AML-193 (cell line): ENCODE measurements at regions not wholly inside any gene's neighbourhood (a gene's known extent, or its start where the extent isn't known, plus 50 kb on each side); places are given as distances from the start of the nearest gene placed in this dataset.

Experiments
- DNase-seq, 2 experiments: peaks; one replicate each; lab custom pipeline; 2025; lab: John Stamatoyannopoulos, UW

DNA sequence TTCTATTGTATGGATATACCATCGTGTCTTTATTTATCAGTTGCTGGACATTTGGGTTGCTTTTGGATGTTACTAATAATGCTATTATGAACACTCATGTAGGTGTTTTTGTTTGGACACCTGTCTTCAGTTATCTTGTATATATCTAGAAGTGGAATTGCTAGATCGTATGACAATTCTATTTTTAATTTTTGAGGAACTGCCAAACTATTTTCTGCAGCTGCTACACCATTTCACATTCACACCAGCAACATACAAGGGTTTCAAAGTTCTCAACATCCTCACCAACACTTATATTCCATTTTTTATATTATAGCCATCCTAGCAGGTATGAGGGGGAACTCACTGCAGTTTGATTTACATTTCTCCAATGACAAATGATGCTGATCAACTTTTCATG is 324.6 kb downstream of the CAAP1 start:
- DNase-seq, result no peak

DNA sequence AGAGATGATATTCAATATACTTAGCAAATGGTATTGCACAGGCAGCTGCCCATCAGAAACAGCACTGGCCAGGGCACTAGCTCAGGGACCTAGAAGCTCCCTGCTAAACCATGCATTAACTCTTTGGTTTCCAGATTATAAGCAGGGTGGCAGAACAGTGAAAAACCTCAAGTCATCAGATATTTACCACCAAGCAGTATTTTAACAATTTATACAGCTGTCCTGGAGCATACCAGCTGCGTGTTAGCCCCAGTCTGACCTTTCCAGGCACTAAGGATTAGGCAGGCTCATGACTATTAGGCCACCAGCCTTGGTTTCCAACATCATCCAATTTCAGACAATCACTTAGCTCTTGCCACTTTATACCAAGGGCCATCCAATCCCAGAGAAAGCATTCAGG is 326.5 kb downstream of the CAAP1 start:
- DNase-seq, result no peak

DNA sequence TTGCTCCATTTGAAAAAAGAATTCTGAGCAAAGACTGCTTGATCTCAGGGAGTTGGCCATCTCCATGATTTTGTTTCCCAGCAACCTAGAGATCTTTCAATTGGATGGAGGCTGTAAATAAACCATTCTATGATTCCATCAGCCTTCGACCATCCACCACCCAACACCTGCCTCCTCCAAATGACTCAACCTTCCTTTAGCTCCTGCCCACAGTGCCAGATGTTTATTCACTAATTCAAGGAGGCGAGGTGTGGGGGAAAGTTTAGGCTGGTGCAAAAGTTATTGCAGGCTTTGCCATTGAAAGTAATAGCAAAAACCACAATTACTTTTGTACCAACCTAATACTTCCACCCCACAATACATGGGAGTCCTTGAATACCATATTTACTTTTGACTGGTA is 327.5 kb downstream of the CAAP1 start:
- no peak for DNase-seq

DNA sequence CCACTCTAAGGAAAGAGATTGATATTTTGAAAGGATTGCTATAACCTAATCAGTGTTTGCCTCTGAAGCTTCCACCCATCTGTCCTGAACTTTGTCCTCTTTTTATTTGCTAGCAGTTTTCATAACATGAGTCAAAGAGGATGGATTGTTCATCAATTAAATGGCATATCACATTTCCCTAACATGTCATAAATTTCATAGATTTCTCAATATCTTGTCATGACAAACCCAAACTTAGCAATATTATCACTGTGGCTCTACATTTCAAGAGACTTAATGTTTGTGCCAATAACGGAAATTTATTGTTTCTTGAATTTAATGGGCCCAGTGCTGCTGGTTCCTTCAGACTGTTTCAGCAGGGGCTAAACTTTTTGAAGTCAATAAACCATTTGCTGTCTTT is 330.3 kb downstream of the CAAP1 start:
- no peak for DNase-seq

DNA sequence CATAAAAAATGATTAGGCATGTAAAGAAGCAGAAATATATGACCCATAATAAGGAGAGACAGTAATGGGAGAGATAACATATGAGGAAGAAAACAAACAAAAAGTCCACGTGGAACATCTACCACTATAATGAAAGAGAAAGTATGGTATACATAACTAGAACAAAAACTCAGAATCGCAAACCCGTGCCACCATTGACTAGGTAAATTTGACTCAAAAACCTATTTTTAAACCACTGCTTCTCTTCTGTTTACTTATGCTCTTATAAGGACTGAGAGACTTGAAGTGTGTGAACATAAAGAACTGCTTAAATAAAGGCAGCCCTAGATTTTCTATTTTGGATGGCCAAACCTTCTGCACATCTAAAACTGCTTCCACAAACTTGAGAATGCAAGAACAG is 330.7 kb downstream of the CAAP1 start:
- DNase-seq, result no peak

DNA sequence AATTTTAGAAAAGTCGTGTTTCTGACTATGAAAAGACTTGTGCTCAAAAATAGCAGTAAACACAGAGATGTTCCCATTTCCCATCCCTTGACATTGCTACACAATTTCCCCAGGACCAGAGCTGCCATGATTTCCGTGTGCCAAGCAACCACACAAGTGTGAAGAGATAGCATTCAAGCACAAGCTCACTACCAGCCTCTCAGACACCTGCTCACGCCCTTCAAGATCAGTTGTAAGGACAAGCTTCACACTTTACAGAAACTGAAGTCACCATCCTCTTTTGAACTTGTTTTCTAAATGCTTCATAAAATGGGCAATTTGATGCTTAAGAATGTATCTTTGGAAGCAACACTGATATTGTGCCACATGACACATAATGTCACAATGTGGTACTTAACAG is 333.1 kb downstream of the CAAP1 start:
- no peak for DNase-seq

DNA sequence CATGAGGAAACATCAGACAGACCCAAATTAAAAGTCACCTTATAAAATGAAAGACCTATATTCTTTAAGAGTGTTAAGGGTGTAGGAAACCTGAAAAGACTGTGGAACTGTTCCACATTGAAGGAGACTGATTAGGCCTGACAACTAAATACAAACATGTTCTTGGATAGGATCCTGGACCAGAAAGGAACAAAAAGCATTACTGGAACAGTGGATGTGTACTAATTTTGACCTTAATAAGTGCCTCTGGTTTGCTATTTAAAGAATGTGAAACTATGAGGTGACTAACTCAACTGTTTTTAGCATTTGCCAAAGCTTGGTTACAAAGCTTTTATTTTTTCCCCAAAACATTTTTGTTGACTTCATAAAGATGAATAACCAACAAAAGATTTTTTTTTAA is 340.6 kb downstream of the CAAP1 start:
- no peak for DNase-seq

DNA sequence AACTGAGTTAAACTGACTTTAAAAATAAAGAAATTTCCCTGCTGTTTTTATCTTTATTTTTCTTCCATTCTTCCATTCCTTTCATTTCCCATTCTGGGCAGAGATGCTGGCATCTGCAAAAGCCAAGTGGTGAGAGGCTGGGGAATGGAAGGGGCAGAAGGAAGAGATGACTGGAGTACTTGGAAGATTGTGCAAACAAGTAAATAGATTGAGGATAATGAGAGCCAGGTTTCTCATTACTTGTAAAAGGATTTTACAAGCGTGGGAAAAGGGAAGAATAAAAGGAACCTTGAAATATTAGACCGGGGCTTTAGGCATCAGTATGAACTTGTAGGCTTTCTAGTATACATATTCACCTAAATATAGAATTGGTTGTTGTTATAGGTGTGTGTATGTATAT is 341.2 kb downstream of the CAAP1 start:
- no peak for DNase-seq

DNA sequence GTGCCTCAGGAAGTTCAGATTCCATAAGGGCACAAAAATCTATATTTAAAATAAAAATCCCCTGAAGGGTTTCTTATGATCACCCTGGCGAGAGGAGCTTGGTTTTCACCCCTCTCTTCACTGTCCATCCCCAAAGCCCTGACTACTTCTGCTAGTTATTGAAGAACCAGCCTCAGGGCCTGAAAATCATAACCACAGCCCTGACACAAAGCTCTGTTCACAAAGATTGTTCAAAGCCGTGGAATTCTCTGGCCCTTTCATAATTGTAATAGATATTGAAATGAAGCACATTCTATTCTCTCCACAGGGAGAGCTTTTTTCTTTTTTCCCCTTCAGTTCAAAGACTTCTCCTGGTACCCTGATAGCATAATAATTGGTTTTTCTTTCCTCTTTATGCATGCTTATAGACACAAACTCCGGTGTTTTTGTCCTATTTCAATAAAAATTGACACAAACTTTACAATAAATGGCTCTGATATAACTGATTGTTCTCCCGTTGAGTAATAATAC is 343.8 kb downstream of the CAAP1 start:
- no peak for DNase-seq

DNA sequence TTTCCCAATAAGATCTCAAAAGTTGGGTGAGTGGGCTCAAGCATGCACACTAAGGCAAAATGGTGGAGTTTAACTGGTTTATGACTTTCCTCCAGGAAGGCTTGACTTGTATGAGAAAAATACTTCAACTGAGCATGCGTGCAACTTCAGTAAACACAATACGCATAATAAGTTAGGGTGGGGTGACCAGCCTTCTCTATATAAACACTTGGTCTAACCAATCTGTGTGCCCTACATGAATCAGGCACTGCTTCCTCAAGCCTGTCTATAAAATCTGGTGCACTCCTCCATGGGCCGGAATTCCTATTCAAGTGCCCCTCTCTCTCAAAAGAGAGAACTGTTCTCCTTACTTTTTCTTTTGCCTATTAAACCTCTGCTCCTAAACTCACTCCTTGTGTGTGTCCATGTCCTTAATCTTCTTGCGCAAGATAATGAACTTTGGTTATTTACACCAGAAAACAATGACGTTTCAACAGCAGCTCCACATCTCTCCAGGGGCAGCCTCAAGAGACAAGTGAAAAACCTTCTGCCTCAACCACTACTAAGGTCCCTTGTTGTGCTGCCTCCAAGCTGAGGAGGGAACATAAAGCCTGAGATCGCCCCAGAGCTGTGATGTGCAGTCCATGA is 352.6 kb downstream of the CAAP1 start:
- DNase-seq, result no peak

DNA sequence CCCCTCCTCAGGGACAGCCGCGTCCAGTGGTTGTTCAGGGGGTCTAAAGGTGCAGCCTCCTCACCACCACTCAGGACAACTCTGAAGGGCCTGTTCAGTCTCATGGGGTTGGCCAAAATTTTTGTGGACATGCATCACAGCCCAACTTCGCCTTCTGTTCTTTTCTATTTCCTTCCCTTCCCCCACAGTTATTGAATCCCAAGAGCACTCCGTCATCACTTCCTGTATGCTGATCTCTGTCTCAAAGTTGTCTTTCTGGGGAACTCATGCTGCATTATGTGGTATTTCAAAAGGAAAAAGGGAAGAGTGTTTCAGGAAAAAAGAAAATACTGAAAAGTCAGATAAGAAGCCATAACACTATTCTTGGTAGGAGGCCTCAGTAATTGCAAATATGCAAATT is 355.4 kb downstream of the CAAP1 start:
- DNase-seq, result no peak

DNA sequence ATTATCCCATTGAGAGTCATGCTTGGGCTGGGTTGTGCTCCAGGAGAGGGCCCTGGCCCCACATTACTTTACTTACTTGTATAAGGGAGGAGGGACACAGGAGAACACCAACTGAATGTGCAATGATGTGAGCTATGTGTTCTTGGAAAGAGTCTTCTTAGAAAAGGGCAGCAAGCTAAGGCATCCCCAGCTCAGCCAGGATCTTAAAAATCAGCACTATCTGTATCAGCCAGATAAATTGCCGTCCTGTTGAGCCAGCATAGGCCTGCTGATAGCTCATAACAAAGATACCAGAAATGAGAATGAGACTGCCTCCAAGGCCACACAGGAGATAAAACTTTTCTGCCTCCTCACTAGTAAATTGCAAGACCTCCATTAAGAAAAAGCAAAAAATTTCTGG is 357.5 kb downstream of the CAAP1 start:
- DNase-seq, result no peak

DNA sequence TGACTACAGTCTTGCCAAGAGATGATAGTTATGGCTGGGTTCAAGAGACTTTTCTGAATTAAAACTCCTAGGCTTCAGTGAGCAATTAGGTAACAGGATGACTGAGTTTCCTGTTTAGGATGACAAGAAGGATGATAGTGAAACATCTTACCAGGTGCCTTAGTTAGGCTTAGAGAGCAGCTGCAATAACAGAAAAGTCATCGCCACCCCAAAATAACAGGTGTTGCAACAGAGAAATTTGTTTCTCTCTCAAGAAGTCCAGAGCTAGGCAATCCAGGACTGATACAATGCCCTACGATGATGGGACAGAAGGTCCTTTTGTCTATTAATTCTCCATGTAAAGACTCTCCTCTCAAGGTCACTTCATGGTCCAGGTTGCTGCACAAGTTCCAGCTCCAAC is 361.8 kb downstream of the CAAP1 start:
- DNase-seq, result no peak

DNA sequence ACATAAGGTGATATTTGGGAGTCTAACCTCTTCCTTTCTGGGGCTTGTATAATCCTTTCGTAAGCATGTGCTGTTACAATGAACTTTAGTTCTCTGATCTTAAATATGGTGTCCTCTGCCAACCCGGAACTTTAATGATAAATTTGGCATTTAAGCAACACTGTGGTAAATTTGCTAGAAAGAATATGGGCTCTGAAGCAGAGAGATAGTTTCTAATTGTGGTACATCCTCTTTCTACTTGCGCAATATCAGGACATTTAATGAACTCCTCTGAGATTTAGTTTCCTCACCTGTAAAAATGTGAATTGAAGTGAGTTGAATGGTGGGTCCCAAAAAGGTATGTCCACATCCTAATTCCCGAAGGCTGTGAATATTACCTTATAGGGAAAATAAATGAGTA is 364.7 kb downstream of the CAAP1 start:
- DNase-seq, result no peak

DNA sequence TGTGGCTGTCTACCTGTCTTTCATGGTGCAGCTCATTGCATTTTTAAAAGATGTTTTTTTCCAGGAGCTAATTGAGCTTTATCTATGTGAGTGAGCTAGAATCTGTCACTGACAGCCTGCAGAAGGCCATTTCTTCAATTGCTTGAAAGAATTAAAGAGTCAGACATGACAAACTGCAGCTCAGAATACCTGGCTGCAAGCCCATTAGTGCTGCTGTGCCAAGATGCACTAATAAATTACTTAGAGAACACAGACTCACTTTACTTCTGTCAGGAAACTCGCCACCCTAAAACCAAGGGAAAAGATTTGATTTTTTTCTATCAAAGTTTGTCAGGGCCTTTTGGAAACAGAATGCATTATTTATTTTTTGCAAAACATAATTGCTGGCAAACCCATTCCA is 368.3 kb downstream of the CAAP1 start:
- no peak for DNase-seq

DNA sequence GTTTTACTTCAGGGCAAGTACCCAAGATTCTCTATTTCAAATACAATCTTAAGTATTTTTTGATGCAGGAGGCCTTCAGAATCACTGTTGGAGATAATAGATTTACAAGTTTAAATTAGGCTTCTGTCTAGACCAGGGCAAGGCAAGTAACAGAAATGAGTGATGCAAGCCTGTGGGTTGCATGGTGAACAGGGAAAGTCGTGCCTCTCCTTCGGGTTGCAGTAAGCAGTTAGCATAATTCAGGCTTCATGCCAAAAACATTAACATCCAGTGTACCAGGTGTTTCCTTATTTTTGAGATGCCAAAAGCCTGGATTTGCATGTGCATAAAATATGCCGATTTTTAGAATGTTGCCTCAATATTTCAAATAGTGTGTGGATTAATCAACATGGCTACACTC is 369.0 kb downstream of the CAAP1 start:
- DNase-seq, result no peak

DNA sequence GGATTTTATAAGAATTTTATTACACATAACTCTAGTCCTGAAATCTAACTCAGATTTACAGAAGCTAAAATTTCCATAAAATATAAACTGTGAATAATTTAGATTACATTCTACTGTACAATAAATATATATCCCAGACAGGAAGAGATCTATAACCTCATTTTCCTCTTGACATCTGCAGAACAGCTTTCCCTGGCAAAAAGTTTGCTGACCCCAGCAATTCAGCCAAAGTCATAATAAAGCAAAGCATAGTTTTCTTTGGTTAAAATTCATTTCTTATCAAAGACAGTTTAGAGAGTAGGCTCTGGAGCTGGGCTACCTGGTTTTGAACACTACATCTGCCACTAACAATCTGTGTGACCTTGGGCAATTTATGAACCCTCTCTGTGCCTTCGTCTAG is 372.5 kb downstream of the CAAP1 start:
- DNase-seq, result no peak

DNA sequence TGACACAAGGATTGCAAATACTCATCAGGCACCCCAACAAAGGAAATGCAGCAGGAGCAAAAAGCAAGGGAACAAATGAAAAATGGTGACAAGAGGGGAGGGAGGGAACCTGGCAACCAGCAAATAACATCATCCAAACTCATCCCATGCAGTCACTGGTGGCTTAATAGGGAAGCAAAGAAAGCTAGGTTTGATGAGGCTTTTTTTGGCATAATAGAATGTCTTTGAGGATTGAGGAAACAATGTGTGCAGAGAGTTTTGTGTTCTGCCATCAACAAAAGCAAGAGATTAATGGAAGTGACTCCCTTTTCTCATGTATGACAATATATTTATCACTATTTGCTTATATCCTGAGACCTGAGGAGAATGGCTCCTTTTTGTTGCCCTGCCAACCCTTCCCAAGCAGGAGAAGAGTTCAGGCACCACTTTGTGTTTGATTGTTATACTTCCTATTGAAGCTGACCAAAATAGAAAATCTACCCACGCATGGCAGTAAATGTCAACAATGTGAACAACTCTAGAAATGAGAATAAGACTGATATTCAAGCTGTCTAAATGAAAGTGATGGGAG is 375.7 kb downstream of the CAAP1 start:
- DNase-seq, result no peak

DNA sequence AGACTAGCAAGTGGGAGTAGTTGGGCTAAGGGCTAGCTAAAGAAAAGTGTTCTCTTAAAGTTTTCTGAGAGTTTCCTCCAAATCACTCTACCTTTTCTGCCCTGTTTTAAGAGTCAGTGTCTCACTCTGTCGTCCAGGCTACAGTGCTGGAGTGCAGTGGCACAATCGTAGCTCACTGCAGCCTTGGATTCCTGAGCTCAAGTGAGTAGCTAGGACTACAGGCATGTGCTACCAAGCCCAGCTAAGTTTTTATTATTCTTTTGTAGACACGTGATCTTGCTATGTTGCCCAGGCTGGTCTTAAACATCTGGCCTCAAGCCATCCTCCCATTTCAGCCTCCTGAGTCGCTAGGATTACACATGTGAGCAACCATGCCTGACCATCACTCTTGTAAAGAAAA is 378.9 kb downstream of the CAAP1 start:
- DNase-seq, result no peak

DNA sequence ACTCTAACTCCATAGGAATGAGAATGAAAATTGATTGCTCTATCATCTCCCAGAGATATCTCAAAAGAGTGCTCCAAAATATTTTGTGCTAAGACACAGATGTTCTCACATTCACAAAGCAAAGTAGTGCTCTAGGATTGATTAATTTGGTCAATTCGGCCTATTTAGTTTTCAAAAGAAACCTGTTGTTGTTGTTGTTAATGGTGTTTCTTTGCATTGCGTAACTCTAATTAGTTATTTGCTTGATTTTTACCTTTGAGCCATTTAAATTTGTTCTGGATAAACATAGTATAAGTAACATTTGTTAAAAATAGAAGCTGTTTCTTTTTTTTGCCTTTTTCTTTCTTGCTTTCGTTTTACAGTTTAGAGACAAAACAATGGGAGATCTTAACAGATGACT is 382.5 kb downstream of the CAAP1 start:
- no peak for DNase-seq

DNA sequence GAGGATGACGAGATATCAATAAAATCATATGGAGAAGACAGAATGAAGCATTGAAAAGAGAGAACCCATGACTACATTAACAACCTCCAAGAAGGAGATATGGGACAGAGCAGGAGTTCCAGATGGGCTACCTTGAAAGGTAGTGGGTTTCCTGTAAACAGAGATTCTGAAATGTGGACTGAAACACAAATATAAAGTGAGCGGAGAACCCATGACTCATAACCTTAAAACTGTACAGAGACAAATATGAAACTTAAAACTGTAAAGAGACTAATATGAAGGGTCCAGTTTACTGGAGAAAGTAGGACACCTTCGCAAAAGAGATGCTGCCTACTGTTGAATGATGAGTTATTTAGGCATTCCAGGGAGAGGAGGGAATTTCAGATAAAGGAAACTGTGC is 383.7 kb downstream of the CAAP1 start:
- DNase-seq, result no peak

DNA sequence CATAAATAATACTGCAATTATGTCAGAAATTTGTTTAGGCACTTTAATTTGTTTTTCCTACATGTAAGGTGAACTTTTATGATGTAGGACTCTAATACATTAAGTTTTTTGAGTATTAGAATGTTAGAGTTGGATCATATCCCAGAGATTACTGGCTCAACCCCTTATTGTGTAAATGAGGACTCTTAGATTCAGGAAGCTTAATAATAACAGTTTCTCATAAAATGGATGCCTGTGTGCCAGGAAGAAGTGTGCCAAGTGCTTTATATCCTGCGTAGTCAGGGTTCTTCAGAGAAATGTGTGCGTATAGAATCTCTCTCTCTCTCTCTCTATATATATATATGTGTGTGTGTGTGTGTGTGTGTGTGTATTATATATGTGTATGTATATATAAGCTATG is 388.5 kb downstream of the CAAP1 start:
- DNase-seq, result no peak

DNA sequence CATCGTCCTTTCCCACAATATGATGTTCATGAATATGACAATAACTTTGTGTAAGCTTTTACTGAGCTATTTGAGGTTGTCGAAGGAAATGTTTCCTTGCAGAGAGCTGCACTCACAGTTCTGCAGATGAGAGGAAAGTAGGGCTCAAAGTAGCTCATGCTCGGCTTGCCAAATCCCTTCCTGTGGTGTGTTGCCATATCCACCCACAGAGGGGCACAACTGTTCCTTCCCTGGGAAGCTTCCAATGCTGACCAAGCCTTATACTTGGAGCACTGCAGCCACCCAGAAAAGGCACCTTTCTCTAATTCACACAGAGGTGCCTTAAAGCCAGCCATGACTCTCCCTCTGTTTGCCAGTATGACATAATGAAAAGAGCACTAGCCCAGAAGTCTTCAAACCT is 390.3 kb downstream of the CAAP1 start:
- DNase-seq, result no peak

DNA sequence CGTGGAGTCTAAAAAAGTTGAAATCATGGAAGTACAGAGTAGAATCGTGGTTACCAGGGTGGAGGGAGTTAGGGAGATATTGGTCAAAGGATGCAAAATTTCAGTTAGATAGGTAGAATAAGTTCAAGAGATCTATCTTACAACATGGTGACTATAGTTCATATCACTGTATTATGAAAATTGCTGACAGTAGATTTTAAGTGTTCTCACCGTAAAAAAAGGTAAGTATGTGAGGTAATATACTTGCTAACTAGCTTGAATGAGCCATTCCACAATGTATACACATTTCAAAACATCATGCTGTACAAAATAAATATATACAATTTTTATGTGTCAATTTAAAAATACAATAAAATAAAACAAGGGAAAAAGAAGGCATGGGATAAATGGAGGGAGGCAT is 392.1 kb downstream of the CAAP1 start:
- no peak for DNase-seq
